PFSK-1 (cell line): ENCODE measurements at regions not wholly inside any gene's neighbourhood (a gene's known extent, or its start where the extent isn't known, plus 50 kb on each side); places are given as distances from the start of the nearest gene placed in this dataset.

Experiments
- FOXP2 ChIP-seq: optimal IDR thresholded peaks from 2 replicates; pipeline ENCODE3; 2011; ENCODE audit warnings: borderline replicate concordance, control low read depth, inconsistent platforms; ENCODE audit not compliant: insufficient read depth; ENCODE audit errors: extremely low read length, extremely low read depth
- POLR2AphosphoS5 ChIP-seq: IDR thresholded peaks from 2 replicates; pipeline ENCODE4 v1.6.1; 2012; ENCODE audit warnings: low read depth, mild to moderate bottlenecking, control low read depth, low read length, moderate library complexity
- REST ChIP-seq, 2 experiments: IDR thresholded peaks; 2 replicates each; pipeline versions ENCODE4 v1.6.1 to v1.8.0; 2011 to 2012; ENCODE audit warnings: low read depth in 2 of 2, low read length in 2 of 2, control low read depth in 1 of 2, inconsistent platforms in 1 of 2, mild to moderate bottlenecking in 1 of 2, moderate library complexity in 1 of 2; ENCODE audit not compliant: insufficient read depth in 1 of 2
- SIN3A ChIP-seq: IDR thresholded peaks from 2 replicates; pipeline ENCODE4 v1.6.1; 2012; ENCODE audit warnings: mild to moderate bottlenecking, low read length, moderate library complexity, borderline replicate concordance; ENCODE audit not compliant: insufficient read depth
- TAF1 ChIP-seq: IDR thresholded peaks from 2 replicates; pipeline ENCODE4 v1.6.1; 2012; ENCODE audit warnings: low read length, control low read depth, borderline replicate concordance; ENCODE audit not compliant: insufficient read depth

DNA sequence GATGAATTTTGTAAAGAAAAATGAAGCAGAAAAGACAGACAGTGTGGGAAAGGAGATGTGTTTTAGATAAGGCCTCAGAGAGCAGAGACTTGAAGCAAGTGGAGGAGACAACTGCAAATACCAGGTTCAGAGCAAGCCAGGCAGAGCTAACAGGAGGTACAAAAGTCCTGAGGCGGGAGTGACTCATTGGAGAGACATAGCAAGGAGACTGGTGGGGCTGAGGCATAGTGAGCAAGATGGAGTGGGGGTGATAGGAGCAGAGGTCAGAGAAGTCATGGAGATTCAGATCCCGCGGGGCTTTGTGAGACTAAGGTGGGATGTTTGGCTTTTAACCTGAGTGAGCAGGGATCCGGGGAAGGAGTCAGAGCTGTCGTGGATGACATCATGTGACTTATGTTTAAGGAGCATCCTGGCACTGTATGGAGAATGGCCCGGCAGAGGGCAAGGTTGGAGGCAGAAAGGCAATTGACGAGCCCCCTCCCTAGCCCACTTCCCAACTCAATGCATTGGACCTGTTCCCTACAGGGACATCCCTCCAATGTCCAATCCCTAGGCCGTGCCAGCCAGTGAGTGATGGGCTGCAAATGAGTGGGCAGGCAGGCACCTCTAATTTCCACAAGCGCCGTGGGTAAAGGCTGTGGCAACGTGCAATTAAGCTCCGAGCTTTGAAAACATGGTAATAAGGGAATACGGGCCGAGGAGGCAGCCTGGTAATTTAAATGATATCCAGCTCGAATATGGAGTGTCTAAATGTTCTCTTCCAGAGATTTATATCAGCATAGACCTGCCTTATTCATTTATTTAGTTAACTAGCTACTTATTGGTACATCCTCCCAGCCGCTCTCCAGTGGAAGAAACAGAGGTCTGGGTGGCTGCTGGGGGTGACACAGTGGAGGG is 206.8 kb upstream of the LHX5 start:
- TF ChIP-seq SIN3A (no peak), REST (IDR thresholded peaks at IDR 0.05; ENCODE audit: insufficient read depth in 1 of 2, low read depth in 2 of 2, low read length in 2 of 2) (no peak), POLR2AphosphoS5 (no peak), TAF1 (no peak), FOXP2 (no peak)

GRCh38 chr12:113676547-113676946 is 204.9 kb upstream of the LHX5 start:
- TF ChIP-seq REST (IDR thresholded peaks at IDR 0.05; ENCODE audit: insufficient read depth in 1 of 2, low read depth in 2 of 2, low read length in 2 of 2) (no peak), SIN3A (no peak), FOXP2 (no peak), POLR2AphosphoS5 (no peak), TAF1 (no peak)

DNA sequence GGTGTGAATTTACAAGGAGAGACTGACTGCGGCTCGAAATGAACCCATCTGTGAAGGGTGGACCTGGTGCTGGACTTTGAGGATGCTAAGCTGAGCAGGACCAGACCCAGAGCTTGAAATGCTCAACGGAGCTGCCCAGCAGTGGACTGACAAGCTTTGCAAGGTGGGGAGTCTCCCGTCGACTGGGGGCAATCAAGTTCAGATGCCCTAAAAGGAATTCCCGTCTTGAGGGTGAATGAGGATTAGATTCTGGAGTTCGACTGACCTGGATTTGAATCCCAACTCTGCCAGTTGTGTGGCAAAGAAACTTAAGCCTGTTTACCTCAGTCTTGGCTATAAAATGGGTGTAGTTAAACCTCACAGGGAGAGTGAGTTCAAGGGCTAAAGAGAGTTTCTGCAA is 204.4 kb upstream of the LHX5 start:
- TF ChIP-seq POLR2AphosphoS5, result no peak
- TF ChIP-seq SIN3A, result no peak

DNA sequence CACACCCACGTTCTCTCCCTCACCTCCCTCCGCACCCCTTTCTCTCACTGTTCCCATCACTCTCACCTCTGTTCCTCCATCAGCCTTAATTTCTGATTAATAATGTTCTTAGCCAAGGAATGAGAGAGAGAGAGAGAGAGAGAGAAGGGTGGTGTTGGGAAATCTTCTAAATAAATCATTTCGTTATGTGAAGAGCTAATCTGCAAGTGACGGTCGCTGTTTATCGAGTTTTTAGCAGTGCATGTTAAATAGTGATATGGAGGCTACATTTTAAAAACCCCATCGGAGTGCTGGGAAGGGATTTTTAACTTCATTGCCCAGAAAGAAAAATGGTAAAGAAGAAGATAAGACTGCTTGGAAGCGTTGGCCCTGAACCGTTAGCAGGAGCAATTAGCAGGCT is 203.3 kb upstream of the LHX5 start:
- no peak for TF ChIP-seq FOXP2
- no peak for TF ChIP-seq TAF1
- TF ChIP-seq POLR2AphosphoS5, result no peak
- no peak for TF ChIP-seq REST (IDR thresholded peaks at IDR 0.05; ENCODE audit: insufficient read depth in 1 of 2, low read depth in 2 of 2, low read length in 2 of 2)
- no peak for TF ChIP-seq SIN3A

DNA sequence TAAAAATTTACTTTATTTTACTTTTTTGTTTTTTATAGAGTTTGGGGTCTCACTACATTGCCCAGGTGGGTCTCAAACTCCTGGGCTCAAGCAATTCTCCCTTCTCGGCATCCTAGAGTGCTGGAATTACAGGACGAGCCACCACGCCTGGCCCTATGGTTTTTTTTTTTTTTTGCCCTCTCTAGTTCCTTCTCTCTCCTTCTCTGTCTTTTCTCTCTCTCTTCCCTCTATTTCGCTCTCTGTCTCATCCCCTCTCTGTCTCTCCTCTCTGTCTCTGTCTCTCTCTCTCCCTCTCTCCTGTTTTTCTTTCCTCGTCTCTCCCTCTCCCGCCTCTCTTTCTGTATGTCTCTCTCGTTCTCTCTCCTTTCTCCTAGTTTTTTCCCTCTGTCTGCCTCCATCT is 202.6 kb upstream of the LHX5 start:
- TF ChIP-seq POLR2AphosphoS5 (no peak), REST (IDR thresholded peaks at IDR 0.05; ENCODE audit: insufficient read depth in 1 of 2, low read depth in 2 of 2, low read length in 2 of 2) (no peak), FOXP2 (no peak), TAF1 (no peak), SIN3A (no peak)
